SU-DHL-6 (cell line): ENCODE measurements at regions not wholly inside any gene's neighbourhood (a gene's known extent, or its start where the extent isn't known, plus 50 kb on each side); places are given as distances from the start of the nearest gene placed in this dataset.

Experiments
- H2AFZ ChIP-seq: fragments of 200-600 bp; sonication (generic); 2 replicates; pipeline ENCODE4 v1.6.1; 2014; ENCODE audit warnings: low read depth, mild to moderate bottlenecking, moderate library complexity, mixed read lengths, antibody characterized with exemption, low read length; ENCODE audit not compliant: severe bottlenecking
- H3F3A ChIP-seq: fragments of 200-600 bp; shearing (Covaris generic); 2 replicates; pipeline ENCODE4 v1.6.0; 2016; ENCODE audit warnings: antibody characterized with exemption, mild to moderate bottlenecking; ENCODE audit not compliant: insufficient read depth
- H3K27ac ChIP-seq: fragments of 200-600 bp; sonication (generic); 2 replicates; pipeline ENCODE4 v1.5.1; 2016; ENCODE audit warnings: low read depth, mild to moderate bottlenecking, low read length, moderate library complexity, mixed read lengths
- H3K27me3 ChIP-seq: fragments of 200-600 bp; sonication (generic), shearing (Covaris generic); 2 replicates; pipeline ENCODE4 v1.6.0; 2014; ENCODE audit warnings: mild to moderate bottlenecking, low read length
- H3K36me3 ChIP-seq: fragments of 200-600 bp; sonication (generic); 2 replicates; pipeline ENCODE4 v1.6.1; 2014; ENCODE audit warnings: mild to moderate bottlenecking, low read length, mixed read lengths
- H3K4me2 ChIP-seq: fragments of 300-600, 200-600 bp; shearing (Covaris generic), sonication (generic); 2 replicates; pipeline ENCODE4 v1.6.0; 2014; ENCODE audit warnings: low read length, low read depth, mild to moderate bottlenecking; ENCODE audit not compliant: poor library complexity, severe bottlenecking
- H3K4me3 ChIP-seq: fragments of 200-600 bp; sonication (generic); 2 replicates; pipeline ENCODE4 v1.5.1; 2014; ENCODE audit warnings: antibody characterized with exemption, low read length, mild to moderate bottlenecking, mixed read lengths; ENCODE audit not compliant: insufficient read depth, poor library complexity, severe bottlenecking
- H3K79me2 ChIP-seq: fragments of 200-600 bp; sonication (generic); 2 replicates; pipeline ENCODE4 v1.6.1; 2014; ENCODE audit warnings: mild to moderate bottlenecking, low read length, moderate library complexity; ENCODE audit not compliant: insufficient read depth
- H3K9ac ChIP-seq: fragments of 200-600 bp; sonication (generic); 2 replicates; pipeline ENCODE4 v1.7.0; 2014; ENCODE audit warnings: mild to moderate bottlenecking, low read length
- H3K9me2 ChIP-seq: fragments of 200-600 bp; sonication (generic); replicated peaks from 2 replicates; pipeline ENCODE4 v1.6.1; 2014; ENCODE audit warnings: low read length; ENCODE audit not compliant: insufficient read depth
- H3K9me3 ChIP-seq: fragments of 200-600 bp; sonication (generic); 2 replicates; pipeline ENCODE4 v1.6.1; 2014; ENCODE audit warnings: low read length, mixed read lengths; ENCODE audit not compliant: insufficient read depth
- H4K20me1 ChIP-seq: fragments of 200-600 bp; sonication (generic); 2 replicates; pipeline ENCODE4 v1.6.1; 2014; ENCODE audit warnings: low read depth, mild to moderate bottlenecking, antibody characterized with exemption, low read length, moderate library complexity, mixed read lengths
- CTCF ChIP-seq: fragments of 200-600 bp; sonication (generic); IDR thresholded peaks from one replicate; pipeline ENCODE4 v1.5.1; 2017; ENCODE audit warnings: antibody characterized with exemption, mild to moderate bottlenecking, low read length, moderate library complexity; ENCODE audit not compliant: insufficient read depth, poor library complexity, severe bottlenecking
- EZH2phosphoT487 ChIP-seq: fragments of 200-600 bp; sonication (generic), shearing (Covaris generic); conservative IDR thresholded peaks from 2 replicates; pipeline ENCODE4 v1.6.1; 2018; ENCODE audit warnings: mild to moderate bottlenecking, antibody characterized with exemption, low read length, moderate library complexity, mixed read lengths

GRCh38 chr3:194251461-194251860 lies 99.7 kb downstream of the CPN2 start:
- Histone ChIP-seq H3K9me2 (no peaks in the 10 kb centered on the region), H3F3A (no peaks in the 10 kb centered on the region), H3K36me3 (no peaks in the 10 kb centered on the region), H3K9ac (no peak overlapping the region), H3K4me3 (no peak overlapping the region), H2AFZ (no peak overlapping the region), H3K4me2 (no peak overlapping the region), H3K9me3 (no peaks in the 10 kb centered on the region), H4K20me1 (no peaks in the 10 kb centered on the region), H3K27me3 (no peaks in the 10 kb centered on the region), H3K79me2 (no peaks in the 10 kb centered on the region), H3K27ac (no peak overlapping the region)
- TF ChIP-seq EZH2phosphoT487 (no peak), CTCF (no peak)

GRCh38 chr3:194251891-194252560 lies 99.1 kb downstream of the CPN2 start:
- no peaks in the 10 kb centered on the region for H3K9me3 ChIP-seq
- no peaks in the 10 kb centered on the region for H3K79me2 ChIP-seq
- H3F3A ChIP-seq, result no peaks in the 10 kb centered on the region
- no peak overlapping the region for H2AFZ ChIP-seq
- no peak overlapping the region for H3K27ac ChIP-seq
- H3K4me2 ChIP-seq, result no peak overlapping the region
- H3K4me3 ChIP-seq, result no peak overlapping the region
- no peaks in the 10 kb centered on the region for H3K27me3 ChIP-seq
- no peak overlapping the region for H3K9ac ChIP-seq
- H4K20me1 ChIP-seq, result no peaks in the 10 kb centered on the region
- H3K36me3 ChIP-seq, result no peaks in the 10 kb centered on the region
- TF ChIP-seq CTCF (no peak), EZH2phosphoT487 (no peak)
- no peaks in the 10 kb centered on the region for H3K9me2 ChIP-seq

- Histone ChIP-seq H3K4me2 (no peak overlapping the region), H2AFZ (no peak overlapping the region), H3K4me3 (no peak overlapping the region), H3F3A (no peaks in the 10 kb centered on the region), H3K9me2 (no peaks in the 10 kb centered on the region), H3K36me3 (no peaks in the 10 kb centered on the region), H3K79me2 (no peaks in the 10 kb centered on the region), H3K27me3 (no peaks in the 10 kb centered on the region), H3K27ac (no peak overlapping the region), H3K9ac (no peak overlapping the region), H3K9me3 (no peaks in the 10 kb centered on the region), H4K20me1 (no peaks in the 10 kb centered on the region)
- TF ChIP-seq CTCF (no peak), EZH2phosphoT487 (no peak)
Measured at GRCh38 chr3:194253270-194253669, 97.9 kb downstream of the CPN2 start.
